Ovary (tissue), 3 donors: ENCODE measurements at regions not wholly inside any gene's neighbourhood (a gene's known extent, or its start where the extent isn't known, plus 50 kb on each side); places are given as distances from the start of the nearest gene placed in this dataset.

ENCODE experiments used
- CTCF ChIP-seq, 3 donors: fragments of 450-650 bp in 2 of 3; fragments of 200-600 bp in 1 of 3; IDR thresholded peaks; one replicate each; pipeline versions ENCODE4 v1.5.1 to v1.8.0; 2016 to 2022; ENCODE audit warnings: antibody characterized with exemption in 3 of 3, mild to moderate bottlenecking in 1 of 3
- POLR2A ChIP-seq: fragments of 450-650 bp; IDR thresholded peaks from one replicate; pipeline ENCODE4 v1.6.1; 2017; ENCODE audit warnings: antibody characterized with exemption, mild to moderate bottlenecking, moderate library complexity
- donor health status: DM: no; HTN: no; CAD: no.

DNA sequence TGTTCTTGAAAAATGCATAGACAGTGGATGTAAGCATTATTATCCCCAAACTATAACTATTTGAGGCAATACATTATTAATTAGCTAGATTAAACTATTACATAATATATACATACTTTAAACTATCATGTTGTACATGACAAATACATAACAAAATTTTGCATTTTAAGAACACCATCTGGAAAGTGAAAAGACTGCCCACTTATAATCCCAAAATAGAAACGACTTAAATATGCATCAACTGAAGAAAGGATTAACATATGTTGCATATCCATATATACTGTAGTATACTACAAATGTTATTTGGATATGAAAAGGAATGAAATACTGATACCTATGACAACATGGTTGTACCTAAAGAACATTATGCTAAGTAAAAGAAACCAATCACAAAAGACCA, 700.8 kb upstream of the SPRY2 start:
- TF ChIP-seq POLR2A, result no peak
- TF ChIP-seq CTCF (IDR thresholded peaks at IDR 0.05), result no peak
